Activated naive CD4-positive, alpha-beta T cell treated with anti-CD3 and anti-CD28 coated beads, Interleukin-2, amount 10 ng/mL, durations not matched to agents 7 days and 5 days (primary cell): ENCODE measurements at regions not wholly inside any gene's neighbourhood (a gene's known extent, or its start where the extent isn't known, plus 50 kb on each side); places are given as distances from the start of the nearest gene placed in this dataset.
"Not testable (repeated sequence)": the region's sequence is repeated elsewhere in the genome, so short reads cannot be mapped to it uniquely, and the experiment has no call there.

Experiments
- CTCF ChIA-PET: fragments of 350-600 bp; sonication (Branson Sonifier 250); formaldehyde crosslinking; loops from one replicate; lab custom pipeline; 2021; ENCODE audit warnings: antibody characterized with exemption; lab: Charles Lee
- DNase-seq: peaks from one replicate; pipeline ENCODE4 v3.0.0-alpha.2; 2020
- H3K27ac Mint-ChIP-seq: one replicate; pipeline ENCODE4 v1.8.0; 2021; ENCODE audit warnings: mild to moderate bottlenecking, moderate library complexity, mixed read lengths
- H3K27me3 Mint-ChIP-seq: one replicate; pipeline ENCODE4 v1.8.0; 2021; ENCODE audit warnings: mild to moderate bottlenecking, mixed read lengths
- H3K36me3 Mint-ChIP-seq: one replicate; pipeline ENCODE4 v1.8.0; 2021; ENCODE audit warnings: mixed read lengths
- H3K4me1 Mint-ChIP-seq: one replicate; pipeline ENCODE4 v1.8.0; 2021; ENCODE audit warnings: mixed read lengths
- H3K4me3 Mint-ChIP-seq: one replicate; pipeline ENCODE4 v1.8.0; 2021; ENCODE audit warnings: mild to moderate bottlenecking, moderate library complexity, mixed read lengths
- H3K9me3 Mint-ChIP-seq: one replicate; pipeline ENCODE4 v1.8.0; 2021; ENCODE audit warnings: mixed read lengths

- Mint-ChIP-seq H3K4me1 (peaks cover 10% of the 10 kb centered on the region), H3K4me3 (no peak overlapping the region), H3K9me3 (no peaks in the 10 kb centered on the region), H3K36me3 (no peaks in the 10 kb centered on the region), H3K27ac (no peak overlapping the region), H3K27me3 (no peaks in the 10 kb centered on the region)
- CTCF ChIA-PET: no interaction called here
- no peak for DNase-seq
Observed at GRCh38 chr10:33483124-33483815, 148.8 kb upstream of the NRP1 start.

- H3K4me1 Mint-ChIP-seq: peaks cover 10% of the 10 kb centered on the region
- H3K36me3 Mint-ChIP-seq: no peaks in the 10 kb centered on the region
- no peak overlapping the region for H3K4me3 Mint-ChIP-seq
- no peak overlapping the region for H3K27ac Mint-ChIP-seq
- no peaks in the 10 kb centered on the region for H3K27me3 Mint-ChIP-seq
- CTCF ChIA-PET: no interaction called here
- DNase-seq: no peak
- no peaks in the 10 kb centered on the region for H3K9me3 Mint-ChIP-seq
Observed at GRCh38 chr10:33482486-33482885, 148.0 kb upstream of the NRP1 start.

GRCh38 chr10:33481184-33481583 is 146.7 kb upstream of the NRP1 start:
- Mint-ChIP-seq H3K4me1 (no peaks in the 10 kb centered on the region), H3K9me3 (no peaks in the 10 kb centered on the region), H3K27me3 (no peaks in the 10 kb centered on the region), H3K4me3 (no peak overlapping the region), H3K36me3 (no peaks in the 10 kb centered on the region), H3K27ac (no peak overlapping the region)
- no peak for DNase-seq
- CTCF ChIA-PET: no interaction called here

DNA sequence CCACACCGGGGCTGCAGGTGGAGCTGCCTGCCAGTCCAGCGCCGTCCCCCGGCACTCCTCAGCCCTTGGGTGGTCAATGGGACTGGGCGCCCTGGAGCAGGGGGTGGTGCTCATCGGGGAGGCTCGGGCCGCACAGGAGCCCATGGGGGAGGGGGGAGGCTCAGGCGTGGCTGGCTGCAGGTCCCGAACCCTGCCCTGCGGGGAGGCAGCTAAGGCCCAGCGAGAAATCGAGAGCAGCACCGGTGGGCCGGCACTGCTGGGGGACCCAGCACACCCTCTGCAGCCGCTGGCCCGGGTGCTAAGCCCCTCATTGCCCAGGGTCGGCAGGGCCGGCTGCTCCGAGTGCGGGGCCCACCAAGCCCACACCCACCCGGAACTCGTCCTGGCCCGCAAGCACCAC is 145.9 kb upstream of the NRP1 start:
- DNase-seq, CTCF ChIA-PET, H3K9me3 Mint-ChIP-seq, H3K27ac Mint-ChIP-seq, H3K4me3 Mint-ChIP-seq, H3K36me3 Mint-ChIP-seq, H3K4me1 Mint-ChIP-seq, H3K27me3 Mint-ChIP-seq: not testable (repeated sequence)

DNA sequence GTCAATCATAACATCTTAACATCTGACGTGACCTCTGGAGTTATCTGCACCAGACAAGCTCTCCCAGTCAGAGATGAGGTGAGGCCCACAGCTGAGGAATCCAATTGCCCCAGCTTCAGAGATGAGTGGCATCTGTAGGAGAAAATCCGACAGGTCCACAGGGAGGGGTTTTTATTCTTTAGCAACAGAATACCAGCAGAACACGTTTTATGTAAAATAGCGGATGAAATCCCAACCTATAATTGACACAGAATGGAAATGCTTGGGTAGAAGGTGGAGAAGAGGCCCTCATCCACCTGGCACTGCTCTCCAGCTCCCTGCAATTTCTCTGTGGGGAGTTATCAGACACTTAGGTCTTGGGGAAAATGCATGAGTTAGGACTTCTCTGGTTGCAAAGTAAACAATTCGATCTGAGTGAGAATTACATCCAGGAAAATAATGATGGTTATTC is 144.2 kb upstream of the NRP1 start:
- no peak overlapping the region for H3K4me3 Mint-ChIP-seq
- no peaks in the 10 kb centered on the region for H3K4me1 Mint-ChIP-seq
- no peaks in the 10 kb centered on the region for H3K27me3 Mint-ChIP-seq
- CTCF ChIA-PET: no interaction called here
- H3K27ac Mint-ChIP-seq: no peak overlapping the region
- no peak for DNase-seq
- no peaks in the 10 kb centered on the region for H3K9me3 Mint-ChIP-seq
- no peaks in the 10 kb centered on the region for H3K36me3 Mint-ChIP-seq

GRCh38 chr10:33478089-33478674 is 143.7 kb upstream of the NRP1 start:
- no peak overlapping the region for H3K27ac Mint-ChIP-seq
- DNase-seq: no peak
- CTCF ChIA-PET: no interaction called here
- no peaks in the 10 kb centered on the region for H3K9me3 Mint-ChIP-seq
- H3K36me3 Mint-ChIP-seq: no peaks in the 10 kb centered on the region
- H3K4me3 Mint-ChIP-seq: no peak overlapping the region
- H3K4me1 Mint-ChIP-seq: no peaks in the 10 kb centered on the region
- H3K27me3 Mint-ChIP-seq: no peaks in the 10 kb centered on the region

- H3K27ac Mint-ChIP-seq: no peak overlapping the region
- no peaks in the 10 kb centered on the region for H3K4me1 Mint-ChIP-seq
- H3K27me3 Mint-ChIP-seq: no peaks in the 10 kb centered on the region
- no peaks in the 10 kb centered on the region for H3K36me3 Mint-ChIP-seq
- H3K4me3 Mint-ChIP-seq: no peak overlapping the region
- CTCF ChIA-PET: no interaction called here
- H3K9me3 Mint-ChIP-seq: no peaks in the 10 kb centered on the region
- DNase-seq: no peak
Observed at GRCh38 chr10:33477291-33478088, 143.0 kb upstream of the NRP1 start.

- Mint-ChIP-seq H3K27me3 (no peaks in the 10 kb centered on the region), H3K4me3 (no peak overlapping the region), H3K9me3 (no peaks in the 10 kb centered on the region), H3K36me3 (no peaks in the 10 kb centered on the region), H3K4me1 (no peaks in the 10 kb centered on the region), H3K27ac (no peak overlapping the region)
- CTCF ChIA-PET: no interaction called here
- no peak for DNase-seq
Observed at GRCh38 chr10:33476757-33477273, 142.3 kb upstream of the NRP1 start.

- Mint-ChIP-seq H3K9me3 (peaks cover 2% of the 10 kb centered on the region), H3K4me1 (no peaks in the 10 kb centered on the region), H3K27me3 (no peaks in the 10 kb centered on the region), H3K36me3 (no peaks in the 10 kb centered on the region), H3K27ac (no peak overlapping the region), H3K4me3 (no peak overlapping the region)
- no peak for DNase-seq
- CTCF ChIA-PET: no interaction called here
Observed at GRCh38 chr10:33473688-33474087, 139.2 kb upstream of the NRP1 start.

DNA sequence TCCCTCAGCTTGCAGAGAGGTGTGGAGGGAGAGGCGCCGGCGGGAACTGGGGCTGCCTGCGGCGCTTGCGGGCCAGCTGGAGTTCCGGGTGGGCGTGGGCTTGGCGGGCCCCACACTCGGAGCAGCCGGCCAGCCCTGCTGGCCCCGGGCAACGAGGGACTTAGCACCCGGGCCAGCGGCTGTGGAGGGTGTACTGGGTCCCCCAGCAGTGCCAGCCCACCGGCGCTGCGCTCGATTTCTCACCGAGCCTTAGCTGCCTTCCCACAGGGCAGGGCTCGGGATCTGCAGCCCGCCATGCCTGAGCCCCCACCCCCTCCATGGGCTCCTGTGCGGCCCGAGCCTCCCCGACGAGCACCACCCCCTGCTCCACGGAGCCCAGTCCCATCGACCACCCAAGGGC is 133.5 kb upstream of the NRP1 start:
- H3K27me3 Mint-ChIP-seq, CTCF ChIA-PET, DNase-seq, H3K36me3 Mint-ChIP-seq, H3K27ac Mint-ChIP-seq, H3K4me1 Mint-ChIP-seq, H3K9me3 Mint-ChIP-seq, H3K4me3 Mint-ChIP-seq: not testable (repeated sequence)

DNA sequence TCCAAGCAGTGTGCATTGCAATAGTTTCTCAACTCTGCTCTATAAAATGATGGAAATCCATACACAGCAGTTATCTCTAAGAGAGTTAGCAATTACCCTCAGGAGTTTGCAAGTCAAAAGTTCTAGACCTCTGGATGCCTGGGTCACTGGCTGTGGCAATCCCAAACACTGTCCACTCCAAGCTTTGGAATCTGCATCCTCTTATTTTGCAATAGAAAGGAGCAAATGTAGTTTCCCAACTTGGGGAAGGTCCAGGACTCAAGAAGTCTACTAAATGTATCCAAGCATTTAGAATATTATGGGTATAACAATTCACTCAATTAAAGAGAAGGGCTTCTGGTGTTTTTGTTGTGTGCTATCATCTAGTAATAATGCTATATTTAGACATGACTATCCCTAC is 131.3 kb upstream of the NRP1 start:
- Mint-ChIP-seq H3K27ac (no peak overlapping the region), H3K4me3 (no peak overlapping the region), H3K4me1 (no peaks in the 10 kb centered on the region), H3K9me3 (peaks cover 2% of the 10 kb centered on the region), H3K27me3 (no peaks in the 10 kb centered on the region), H3K36me3 (no peaks in the 10 kb centered on the region)
- no peak for DNase-seq
- CTCF ChIA-PET: no interaction called here

GRCh38 chr10:33463011-33463410 is 128.5 kb upstream of the NRP1 start:
- Mint-ChIP-seq H3K4me1 (no peaks in the 10 kb centered on the region), H3K4me3 (no peak overlapping the region), H3K27ac (no peak overlapping the region), H3K36me3 (no peaks in the 10 kb centered on the region), H3K9me3 (no peaks in the 10 kb centered on the region), H3K27me3 (no peaks in the 10 kb centered on the region)
- no peak for DNase-seq
- CTCF ChIA-PET: no interaction called here

GRCh38 chr10:33461295-33461640 is 126.8 kb upstream of the NRP1 start:
- no peaks in the 10 kb centered on the region for H3K36me3 Mint-ChIP-seq
- no peak for DNase-seq
- no peak overlapping the region for H3K27ac Mint-ChIP-seq
- H3K4me3 Mint-ChIP-seq: no peak overlapping the region
- H3K9me3 Mint-ChIP-seq: no peaks in the 10 kb centered on the region
- H3K4me1 Mint-ChIP-seq: no peaks in the 10 kb centered on the region
- H3K27me3 Mint-ChIP-seq: no peaks in the 10 kb centered on the region
- CTCF ChIA-PET: no interaction called here

DNA sequence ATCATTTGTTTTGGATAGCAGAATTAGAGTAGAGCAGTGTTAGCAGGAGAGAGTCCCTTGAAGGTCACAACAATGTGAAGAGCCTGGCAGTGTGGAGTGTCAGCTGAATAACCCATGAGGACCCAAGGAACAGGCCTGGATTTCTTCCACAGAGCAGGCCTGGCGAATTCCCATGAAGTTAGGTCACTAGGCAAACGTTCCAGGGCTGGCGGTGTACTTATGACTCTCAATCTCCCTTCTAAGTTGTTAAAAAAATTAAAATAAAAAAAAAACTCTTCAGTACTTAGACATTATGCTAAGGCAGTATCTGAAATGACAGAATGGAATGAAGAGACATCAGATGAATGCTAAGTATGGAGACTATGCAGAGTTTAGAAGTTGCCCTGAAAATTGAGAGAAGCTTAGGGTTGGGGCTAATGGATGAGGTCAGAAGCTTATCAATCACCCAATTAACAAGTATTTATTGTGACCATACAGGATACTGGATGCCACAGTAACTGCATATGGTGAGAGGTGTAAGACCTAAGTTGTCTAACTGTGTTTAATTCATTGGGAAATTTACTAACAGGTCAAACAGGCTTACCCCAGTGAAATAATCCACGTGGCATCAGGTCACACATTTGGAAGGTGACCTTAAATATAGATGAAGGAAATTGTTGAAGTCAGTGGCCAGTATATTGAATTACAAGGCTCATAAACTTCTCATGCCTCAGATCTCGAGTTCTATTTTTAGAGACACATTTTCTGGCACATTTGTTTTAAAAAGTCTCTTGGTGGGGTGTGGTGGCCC is 126.2 kb upstream of the NRP1 start:
- DNase-seq: no peak
- H3K9me3 Mint-ChIP-seq: no peaks in the 10 kb centered on the region
- H3K27ac Mint-ChIP-seq: no peak overlapping the region
- no peaks in the 10 kb centered on the region for H3K27me3 Mint-ChIP-seq
- no peaks in the 10 kb centered on the region for H3K36me3 Mint-ChIP-seq
- CTCF ChIA-PET: no interaction called here
- no peak overlapping the region for H3K4me3 Mint-ChIP-seq
- H3K4me1 Mint-ChIP-seq: no peaks in the 10 kb centered on the region
